Hematopoietic multipotent progenitor cell (in vitro differentiated cells): ENCODE measurements at regions not wholly inside any gene's neighbourhood (a gene's known extent, or its start where the extent isn't known, plus 50 kb on each side); places are given as distances from the start of the nearest gene placed in this dataset.
"Not testable (repeated sequence)": the region's sequence is repeated elsewhere in the genome, so short reads cannot be mapped to it uniquely, and the experiment has no call there.

Source experiments
- DNase-seq, 3 donors: peaks; one replicate each; pipeline ENCODE4 v3.0.0-alpha.2; 2011 to 2015; ENCODE audit warnings: low read depth in 2 of 3, low spot score in 2 of 3

DNA sequence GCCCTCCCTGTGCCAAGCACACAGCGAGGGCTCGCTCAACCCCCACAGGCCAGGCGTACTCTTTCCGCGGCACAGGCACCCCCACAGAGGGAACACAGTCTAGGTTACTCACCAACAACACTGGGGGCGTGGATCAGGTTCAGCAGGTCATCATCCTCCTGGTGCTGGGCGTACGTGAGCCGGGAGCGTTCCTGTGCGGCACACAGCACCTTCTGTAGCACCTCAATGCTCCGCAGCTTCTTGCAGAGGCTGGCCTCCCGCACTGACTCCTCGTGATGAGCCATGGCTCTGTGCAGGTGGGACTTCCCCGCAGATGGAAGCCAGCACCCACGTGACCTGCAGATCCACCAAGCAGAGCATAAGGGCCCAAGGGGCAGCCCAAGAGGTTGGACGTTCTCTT is 296.8 kb downstream of the GOLGA6L6 start:
- DNase-seq, result not testable (repeated sequence)

DNA sequence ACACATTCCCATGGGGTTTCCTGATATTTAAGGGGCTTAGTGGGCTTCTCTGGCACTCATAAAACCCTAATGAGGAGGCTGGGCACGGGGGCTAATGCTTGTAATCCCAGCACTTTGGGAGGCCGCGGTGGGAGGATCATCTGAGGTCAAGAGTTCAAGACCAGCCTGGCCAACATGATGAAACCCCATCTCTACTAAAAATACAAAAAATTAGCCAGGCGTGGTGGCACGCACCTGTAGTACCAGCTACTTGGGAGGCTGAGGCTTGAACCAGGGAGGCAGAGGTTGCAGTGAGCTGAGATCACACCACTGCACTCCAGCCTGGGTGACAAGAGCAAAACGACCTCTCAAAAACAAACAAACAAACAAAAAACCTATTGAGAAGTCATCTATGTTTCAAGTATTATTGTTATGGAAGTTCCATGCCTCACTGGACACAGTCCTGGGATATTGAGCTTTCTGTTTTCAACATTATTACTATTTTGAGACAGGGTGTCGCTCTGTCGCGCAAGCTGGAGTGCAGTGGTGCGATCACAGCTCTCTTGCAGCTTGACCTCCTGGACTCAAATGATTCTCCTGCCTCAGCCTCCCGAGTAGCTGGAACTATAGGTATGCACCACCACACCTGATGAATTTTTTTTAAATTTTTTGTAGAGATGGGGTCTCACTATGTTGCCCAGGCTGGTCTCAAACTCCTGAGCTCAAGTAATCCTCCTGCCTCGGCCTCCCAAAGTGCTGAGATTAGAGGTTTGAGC is 297.9 kb downstream of the GOLGA6L6 start:
- DNase-seq, result not testable (repeated sequence)

DNA sequence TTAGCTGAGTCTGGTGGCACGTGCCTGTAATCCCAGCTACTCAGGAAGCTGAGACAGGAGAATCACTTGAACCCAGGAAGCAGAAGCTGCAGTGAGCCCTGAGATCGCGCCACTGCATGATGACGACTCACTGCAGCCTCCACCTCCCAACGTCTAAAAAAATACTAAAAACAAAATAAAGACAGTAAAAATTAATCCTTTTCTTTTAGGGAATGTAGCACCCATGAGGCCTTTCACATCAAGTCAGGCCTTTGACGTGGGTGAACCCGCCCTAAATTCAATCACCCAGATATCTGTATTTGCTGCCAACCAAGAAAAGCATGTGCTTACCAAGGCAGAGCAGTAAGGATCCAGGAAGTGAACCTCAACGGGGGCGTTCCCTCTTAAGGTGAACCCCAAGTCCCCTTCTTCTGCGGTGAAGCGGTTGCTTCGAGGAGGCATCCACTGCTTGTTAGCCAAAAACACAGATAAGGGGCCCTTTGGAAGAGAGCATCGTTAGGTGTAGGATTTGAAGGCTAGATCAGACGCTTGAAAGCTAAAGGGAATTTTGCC is 301.2 kb downstream of the GOLGA6L6 start:
- not testable (repeated sequence) for DNase-seq

DNA sequence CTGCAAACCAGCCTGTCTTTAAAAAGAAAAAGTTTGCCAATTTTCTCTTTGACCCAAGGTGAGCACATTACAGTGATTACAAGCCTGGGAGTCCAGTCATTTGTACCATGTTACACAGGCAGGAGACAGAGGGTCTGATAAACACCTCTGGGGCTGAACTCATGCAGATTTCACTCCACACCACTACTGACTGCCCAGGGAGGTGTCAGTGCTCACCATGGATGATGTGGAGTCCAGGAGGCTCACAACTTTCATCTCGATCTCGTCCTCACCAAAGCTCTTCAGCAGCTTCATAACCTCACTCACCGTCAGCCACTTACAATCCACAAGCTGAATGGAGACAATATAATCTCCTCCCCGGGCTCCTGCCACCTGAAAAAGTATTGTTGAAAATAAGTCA is 302.4 kb downstream of the GOLGA6L6 start:
- DNase-seq, result not testable (repeated sequence)

DNA sequence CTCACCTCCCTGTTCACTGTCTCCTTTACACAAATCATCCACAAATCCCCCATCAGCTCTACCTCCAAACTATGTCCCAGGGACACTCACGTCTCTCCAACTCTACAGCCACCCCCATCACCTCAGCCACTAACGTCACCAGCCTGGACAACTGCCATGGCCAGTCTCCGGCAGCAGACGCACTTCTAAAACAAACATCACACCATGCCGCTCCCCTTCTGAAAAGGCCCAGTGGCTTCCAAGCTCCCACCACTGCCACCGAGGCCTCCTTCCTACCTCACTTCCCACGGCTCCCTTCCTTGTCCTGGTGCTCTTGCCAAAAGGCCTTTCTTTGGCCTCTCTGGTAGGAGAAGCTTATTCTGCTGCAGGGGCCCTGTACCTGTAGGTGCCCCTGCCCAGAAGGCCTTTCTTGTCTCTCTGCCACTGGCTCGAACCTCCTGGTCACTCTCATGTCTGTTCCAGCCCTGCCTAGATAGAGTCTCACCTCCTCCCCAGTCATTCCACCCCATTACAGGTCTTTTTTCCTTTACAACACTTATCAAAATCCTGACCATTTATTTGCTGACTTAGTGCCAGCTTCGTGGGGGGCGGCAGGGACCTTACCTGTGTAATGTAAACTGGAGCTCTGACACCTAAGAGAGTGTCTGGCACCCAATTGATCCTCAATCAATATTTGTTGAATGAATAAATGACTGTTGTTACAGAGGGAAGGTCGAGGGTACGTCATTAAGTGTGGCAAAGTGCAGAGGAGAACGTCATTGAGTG is 304.2 kb downstream of the GOLGA6L6 start:
- not testable (repeated sequence) for DNase-seq

DNA sequence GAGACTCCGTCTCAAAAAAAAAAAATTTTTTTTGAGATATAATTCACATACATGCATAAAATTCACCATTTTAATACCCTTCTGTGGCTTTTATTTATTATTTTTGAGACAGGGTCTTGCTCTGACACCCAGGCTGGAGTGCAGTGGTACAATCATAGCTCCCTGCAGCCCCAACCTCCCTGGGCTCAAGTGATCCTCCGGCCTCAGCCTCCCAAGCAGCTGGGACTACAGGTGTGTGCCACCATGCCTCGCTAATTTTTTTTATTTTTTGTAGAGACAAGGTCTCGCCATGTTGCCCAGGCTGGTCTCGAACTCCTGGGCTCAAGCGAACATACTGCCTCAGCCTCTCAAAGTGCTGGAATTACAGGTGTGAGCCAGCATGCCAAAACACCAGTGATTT is 305.9 kb downstream of the GOLGA6L6 start:
- not testable (repeated sequence) for DNase-seq

DNA sequence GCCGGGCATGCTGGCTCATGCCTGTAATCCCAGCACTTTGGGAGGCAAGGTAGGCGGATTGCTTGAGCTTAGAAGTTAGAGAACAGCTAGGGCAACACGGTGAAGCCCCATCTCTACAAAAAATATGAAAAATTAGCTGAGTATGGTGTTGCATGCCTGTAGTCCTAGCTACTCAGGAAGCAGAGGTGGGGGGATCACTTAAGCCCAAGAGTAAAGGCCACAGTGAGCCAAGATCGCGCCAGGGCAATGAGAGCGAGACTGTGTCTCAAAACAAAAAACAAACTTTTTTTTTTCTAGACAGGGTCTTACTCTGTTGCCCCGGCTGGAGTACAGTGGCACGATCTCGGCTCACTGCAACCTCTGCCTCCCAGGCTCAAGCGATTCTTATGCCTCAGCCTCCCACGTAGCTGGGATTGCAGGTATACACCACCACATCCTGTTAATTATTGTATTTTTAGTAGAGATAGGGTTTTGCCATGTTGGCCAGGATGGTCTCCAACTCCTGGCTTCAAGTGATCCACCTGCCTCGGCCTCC is 307.5 kb downstream of the GOLGA6L6 start:
- not testable (repeated sequence) for DNase-seq

DNA sequence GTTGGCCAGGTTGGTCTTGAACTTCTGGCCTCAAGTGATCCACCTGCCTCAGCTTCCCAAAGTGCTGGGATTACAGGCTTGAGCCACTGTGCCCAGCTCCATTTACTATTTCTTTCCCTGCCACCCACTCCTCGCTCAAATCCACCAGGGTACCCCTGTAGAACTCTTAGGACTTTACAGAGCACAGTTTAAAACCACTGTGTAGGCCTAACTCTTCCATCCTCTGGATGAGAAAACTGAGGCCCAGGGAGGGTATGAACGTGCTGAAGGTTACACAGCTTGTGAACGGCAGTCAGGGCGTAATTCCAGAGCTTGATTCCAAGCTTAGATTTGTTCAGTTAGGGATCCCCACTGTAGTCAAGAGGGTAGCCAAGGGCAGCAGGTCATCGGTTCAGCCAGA is 309.1 kb downstream of the GOLGA6L6 start:
- DNase-seq, result not testable (repeated sequence)

DNA sequence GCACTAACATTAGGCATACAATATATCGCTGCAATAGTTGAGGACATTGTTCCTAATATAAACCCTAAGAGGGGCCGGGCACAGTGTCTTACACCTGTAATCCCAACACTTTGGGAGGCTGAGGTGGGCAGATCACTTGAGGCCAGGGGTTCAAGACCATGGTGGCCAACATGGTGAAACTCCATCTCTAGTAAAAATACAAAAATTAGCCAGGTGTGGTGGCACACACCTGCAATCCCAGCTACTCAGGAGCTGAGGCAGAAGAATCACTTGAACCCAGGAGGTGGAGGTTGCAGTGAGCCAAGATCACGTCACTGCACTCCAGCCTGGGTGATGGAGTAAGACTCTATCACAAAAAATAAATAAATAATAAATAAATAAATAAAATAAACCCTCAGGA is 310.9 kb downstream of the GOLGA6L6 start:
- DNase-seq, result not testable (repeated sequence)

DNA sequence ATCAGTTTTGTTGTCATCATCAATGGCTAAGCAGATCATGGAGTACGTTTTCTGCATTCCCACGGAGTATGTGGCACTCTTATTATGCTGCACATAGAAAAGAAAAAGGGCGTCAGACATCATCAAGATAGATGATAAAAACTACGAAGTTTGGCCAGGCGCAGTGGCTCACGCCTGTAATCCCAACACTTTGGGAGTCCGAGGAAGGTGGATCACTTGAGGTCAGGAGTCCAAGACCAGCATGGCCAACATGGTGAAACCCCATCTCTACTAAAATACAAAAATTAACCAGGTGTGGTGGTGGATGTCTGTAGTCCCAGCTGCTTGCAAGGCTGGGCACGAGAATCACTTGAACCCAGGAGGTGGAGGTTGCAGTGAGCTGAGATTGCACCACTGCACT is 312.8 kb downstream of the GOLGA6L6 start:
- not testable (repeated sequence) for DNase-seq

DNA sequence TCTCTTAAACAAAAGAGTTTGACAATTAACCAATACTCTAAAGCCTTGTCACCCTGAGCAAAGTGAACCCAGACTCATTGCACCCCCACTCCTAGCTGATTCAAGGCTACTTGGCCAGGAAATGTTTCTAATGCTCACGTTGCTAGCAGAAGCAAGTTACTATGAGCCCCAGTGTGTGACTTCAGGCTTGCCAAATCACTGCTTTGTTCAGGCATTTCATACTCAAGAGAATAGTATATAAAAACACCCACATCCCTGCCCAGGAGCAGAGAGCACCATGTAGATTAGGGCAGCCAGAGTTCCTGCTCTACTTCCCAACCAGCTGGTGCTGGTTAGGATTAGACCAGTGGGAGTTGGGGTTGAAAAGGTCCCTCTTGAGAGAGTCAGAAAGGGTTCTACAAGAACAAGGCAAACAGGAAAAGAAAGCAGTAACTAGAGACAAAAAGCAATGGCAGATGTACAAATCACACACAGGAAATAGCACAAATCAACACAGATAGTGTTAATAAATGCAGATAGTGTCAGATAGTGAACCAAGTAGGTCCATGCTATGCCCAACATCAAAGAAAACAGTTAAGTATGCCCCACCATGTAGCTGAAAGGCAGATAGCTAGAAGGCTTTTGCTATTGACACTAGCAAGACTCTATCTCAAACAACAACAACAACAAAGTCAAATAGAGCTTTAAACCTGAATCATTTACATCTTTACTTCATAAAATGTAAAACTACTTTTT is 314.3 kb downstream of the GOLGA6L6 start:
- not testable (repeated sequence) for DNase-seq

DNA sequence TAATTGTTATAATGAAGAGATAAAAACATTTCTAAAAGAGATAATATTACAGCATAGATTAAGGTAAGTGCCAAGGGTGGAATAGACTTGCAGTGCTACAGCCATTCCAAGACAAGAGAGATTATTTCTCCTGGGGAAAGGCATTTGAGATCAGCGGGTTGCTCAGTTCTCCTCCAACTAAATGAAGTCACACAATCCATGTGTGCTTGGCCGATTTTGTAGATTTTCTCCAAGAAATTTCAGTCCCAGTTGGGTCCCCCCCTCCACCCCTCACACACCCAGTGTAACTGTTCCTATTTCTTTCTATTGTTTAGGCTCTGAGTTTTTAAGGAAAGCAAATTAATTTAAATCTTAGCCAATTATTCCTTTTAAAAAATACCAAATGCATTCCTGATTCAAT is 315.1 kb downstream of the GOLGA6L6 start:
- not testable (repeated sequence) for DNase-seq

DNA sequence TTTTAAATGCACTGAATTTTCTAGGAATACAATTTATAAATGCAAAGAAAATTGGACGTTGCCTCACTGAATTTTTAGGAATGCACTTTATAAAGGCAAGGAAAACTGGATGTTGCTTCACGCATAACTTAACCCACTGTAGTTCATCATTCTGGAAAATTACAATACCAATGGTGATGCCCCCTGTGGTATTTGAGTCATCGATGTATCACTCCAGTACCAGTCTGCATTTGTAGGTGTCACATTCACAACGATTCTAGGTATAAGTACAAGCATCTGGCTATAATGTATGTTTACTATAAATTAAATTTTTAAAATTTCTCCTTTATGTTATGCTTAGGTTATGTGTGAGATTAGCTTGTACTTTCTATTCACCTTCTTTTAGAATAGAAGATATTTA is 320.5 kb downstream of the GOLGA6L6 start:
- DNase-seq, result not testable (repeated sequence)

DNA sequence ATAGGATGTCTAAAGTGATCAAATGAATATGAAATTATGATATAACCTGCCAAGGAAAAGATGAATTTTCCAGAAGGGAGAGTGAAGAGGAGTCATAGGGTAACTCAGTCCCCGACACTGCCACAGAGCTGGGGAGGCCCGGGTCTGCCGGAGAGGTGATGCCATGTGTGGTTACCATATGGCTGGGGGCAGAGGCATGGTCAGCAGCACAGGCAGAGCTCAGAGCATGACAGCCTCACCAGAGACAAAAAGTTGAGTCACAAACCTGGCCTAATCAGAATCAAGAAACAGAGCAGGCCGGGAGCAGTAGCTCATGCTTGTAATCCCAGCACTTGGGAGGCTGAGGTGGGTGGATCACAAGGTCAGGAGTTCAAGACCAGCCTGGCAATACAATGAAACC is 322.4 kb downstream of the GOLGA6L6 start:
- not testable (repeated sequence) for DNase-seq

DNA sequence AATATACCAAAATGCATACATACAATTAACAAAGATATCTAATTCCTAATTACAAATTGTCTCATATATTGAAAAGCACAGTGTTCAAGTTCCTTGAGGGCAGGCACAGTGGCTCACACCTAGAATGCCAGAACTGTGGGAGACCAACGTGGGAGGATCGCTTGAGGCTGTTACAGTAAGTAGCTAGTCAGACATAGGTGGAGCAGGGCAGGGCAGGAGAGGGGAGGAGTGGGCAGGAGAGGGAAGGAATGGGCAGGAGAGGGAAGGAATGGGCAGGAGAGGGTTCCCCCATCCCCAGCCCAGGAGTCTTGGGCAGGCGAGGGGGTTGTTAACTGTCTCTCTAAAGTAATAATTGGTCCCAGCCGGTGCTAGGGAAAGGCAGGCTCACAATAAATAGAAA is 325.9 kb downstream of the GOLGA6L6 start:
- not testable (repeated sequence) for DNase-seq

DNA sequence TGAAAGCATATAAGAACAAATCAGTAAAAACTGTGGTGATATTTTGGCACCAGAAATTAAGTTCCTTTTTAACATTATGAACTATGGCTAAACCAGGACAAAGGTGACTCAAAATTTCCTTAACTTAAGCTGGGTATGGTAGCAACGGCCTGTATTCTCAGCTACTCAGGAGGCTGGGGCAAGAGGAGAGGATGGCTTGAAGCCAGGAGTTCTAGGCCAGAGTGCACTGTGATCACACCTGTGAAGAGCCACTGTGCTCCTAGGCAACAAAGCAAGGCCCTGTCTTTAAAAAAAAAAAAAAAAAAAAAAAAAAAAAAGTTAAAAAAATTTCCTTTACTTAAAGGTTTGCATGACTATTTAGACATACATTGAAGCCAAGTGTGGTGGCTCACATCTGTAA is 327.5 kb downstream of the GOLGA6L6 start:
- DNase-seq, result not testable (repeated sequence)

DNA sequence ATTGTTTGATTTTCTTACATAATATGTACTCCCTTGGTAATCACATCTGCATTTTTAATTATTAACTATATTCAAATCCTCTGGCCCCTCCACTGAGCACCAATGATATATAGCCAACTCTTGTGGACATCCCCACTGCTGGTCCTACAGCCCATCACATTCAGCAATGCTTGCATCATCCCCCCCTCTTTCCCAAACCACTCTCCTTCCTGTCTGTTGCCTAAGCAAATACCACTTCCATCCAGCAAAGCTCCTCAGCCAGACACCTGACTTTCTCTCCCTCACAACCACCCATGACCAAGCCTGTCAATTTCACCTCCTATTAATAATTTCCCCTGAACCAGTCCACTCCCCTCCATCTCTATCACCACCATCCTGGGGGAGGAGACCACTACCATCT is 330.1 kb downstream of the GOLGA6L6 start:
- DNase-seq, result not testable (repeated sequence)

DNA sequence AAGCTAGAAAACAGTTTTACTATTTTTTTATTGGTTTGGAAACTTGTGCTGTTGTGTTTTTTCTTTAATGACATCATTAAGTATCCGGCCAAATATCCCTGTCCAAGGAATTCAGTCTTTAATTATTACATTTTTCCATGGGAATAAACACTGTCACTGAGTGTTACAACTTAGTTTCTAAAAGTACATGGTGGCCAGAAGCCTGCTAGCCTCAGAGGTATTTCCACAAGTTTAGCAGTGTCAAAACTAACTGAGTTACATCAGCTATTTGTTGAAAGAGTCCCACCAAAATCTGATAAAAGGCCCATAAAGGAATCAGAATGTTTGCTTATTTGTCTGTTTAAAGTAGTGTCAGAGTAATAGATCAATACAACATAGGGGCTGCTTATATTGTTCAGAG is 331.6 kb downstream of the GOLGA6L6 start:
- not testable (repeated sequence) for DNase-seq

DNA sequence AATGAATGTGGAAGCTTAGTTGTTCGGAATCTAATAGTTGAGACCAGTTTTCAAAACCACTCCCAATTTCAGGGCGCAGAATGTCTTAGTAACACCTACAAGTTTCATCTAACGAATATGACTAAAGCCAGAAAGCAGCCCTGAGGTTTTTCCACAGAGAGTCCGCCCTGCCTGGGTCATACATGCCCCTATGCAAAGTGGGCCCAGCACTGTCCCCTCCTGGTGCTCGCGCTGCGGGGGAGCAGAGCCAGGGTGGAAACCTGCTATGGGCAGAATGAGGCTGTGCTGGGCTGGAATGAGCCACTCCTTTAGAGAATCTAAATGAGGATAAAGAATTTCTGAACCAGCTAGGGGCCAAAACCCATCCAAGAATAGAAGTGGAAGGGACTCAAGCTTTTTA is 334.0 kb downstream of the GOLGA6L6 start:
- not testable (repeated sequence) for DNase-seq

DNA sequence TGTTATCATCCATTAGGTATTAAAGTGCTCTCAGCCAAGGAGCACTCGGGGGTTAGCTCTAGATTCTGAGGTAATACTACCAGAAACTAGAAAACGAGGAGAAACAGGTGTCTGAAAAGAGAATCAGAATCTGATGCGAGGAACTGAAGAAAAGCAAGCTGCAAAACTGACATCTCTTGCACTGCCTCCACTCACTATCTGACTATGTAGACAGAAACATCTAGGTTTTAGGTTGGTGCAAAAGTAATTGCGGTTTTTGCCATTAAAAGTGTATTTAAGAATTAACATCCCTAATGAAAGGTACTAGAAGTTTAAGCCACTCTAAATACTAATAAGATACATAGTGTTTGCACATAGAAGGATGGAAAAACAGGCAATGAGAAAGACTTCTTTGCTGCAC is 334.4 kb downstream of the GOLGA6L6 start:
- DNase-seq, result not testable (repeated sequence)
